ENCODE measurements at regions not wholly inside any gene's neighbourhood (a gene's known extent, or its start where the extent isn't known, plus 50 kb on each side); places are given as distances from the start of the nearest gene placed in this dataset.

- H2AFZ ChIP-seq (ENCODE audit: low read depth, low read length): no peak overlapping the region
- TF ChIP-seq EP300 (conservative IDR thresholded peaks at IDR 0.05; ENCODE audit: poor library complexity, severe bottlenecking) (no peak), CTCF (IDR thresholded peaks at IDR 0.05; ENCODE audit: poor library complexity, severe bottlenecking) (no peak), TAF1 (IDR thresholded peaks at IDR 0.05; ENCODE audit: low read depth) (no peak), SMC3 (conservative IDR thresholded peaks at IDR 0.05; ENCODE audit: poor library complexity) (no peak), MXI1 (conservative IDR thresholded peaks at IDR 0.05; ENCODE audit: poor library complexity, severe bottlenecking) (no peak), REST (IDR thresholded peaks at IDR 0.05; ENCODE audit: borderline replicate concordance) (no peak), RAD21 (conservative IDR thresholded peaks at IDR 0.05) (no peak), EZH2 (IDR thresholded peaks at IDR 0.05; ENCODE audit: borderline replicate concordance, insufficient read depth, low read length, poor library complexity, severe bottlenecking) (no peak), POLR2AphosphoS5 (IDR thresholded peaks at IDR 0.05) (no peak)
- no peak overlapping the region for H3K27ac ChIP-seq (ENCODE audit: low read length)
- no peaks in the 10 kb centered on the region for H3K27me3 ChIP-seq (ENCODE audit: insufficient read depth, low read depth, low read length)
- H3K9me2 ChIP-seq (ENCODE audit: insufficient read depth, low read length): no peaks in the 10 kb centered on the region
- no peak overlapping the region for H3K9ac ChIP-seq (ENCODE audit: low read length)
- no peak overlapping the region for H3K4me3 ChIP-seq (ENCODE audit: low read length)
- H4K20me1 ChIP-seq (ENCODE audit: insufficient read depth): no peaks in the 10 kb centered on the region
- H3K79me2 ChIP-seq (replicated peaks; ENCODE audit: insufficient read depth, low read length): no peaks in the 10 kb centered on the region
- no peaks in the 10 kb centered on the region for H3K36me3 ChIP-seq (ENCODE audit: insufficient read depth, low read length)
- no peaks in the 10 kb centered on the region for H3K9me3 ChIP-seq (ENCODE audit: low read length)
- H3F3A ChIP-seq (ENCODE audit: insufficient read depth, low read length, poor library complexity, severe bottlenecking): no peaks in the 10 kb centered on the region
- H3K4me2 ChIP-seq (ENCODE audit: low read length): no peak overlapping the region
Observed at GRCh38 chr13:73861136-73861535, 273.1 kb downstream of the KLF12 start.

GRCh38 chr13:73860501-73860900 is 273.7 kb downstream of the KLF12 start:
- Histone ChIP-seq H3K9me2 (ENCODE audit: insufficient read depth, low read length) (no peaks in the 10 kb centered on the region), H3K36me3 (ENCODE audit: insufficient read depth, low read length) (no peaks in the 10 kb centered on the region), H4K20me1 (ENCODE audit: insufficient read depth) (no peaks in the 10 kb centered on the region), H3K79me2 (replicated peaks; ENCODE audit: insufficient read depth, low read length) (no peaks in the 10 kb centered on the region), H3K9ac (ENCODE audit: low read length) (no peak overlapping the region), H3K27ac (ENCODE audit: low read length) (no peak overlapping the region), H3K9me3 (ENCODE audit: low read length) (no peaks in the 10 kb centered on the region), H3F3A (ENCODE audit: insufficient read depth, low read length, poor library complexity, severe bottlenecking) (no peaks in the 10 kb centered on the region), H3K4me3 (ENCODE audit: low read length) (no peak overlapping the region), H3K4me2 (ENCODE audit: low read length) (no peak overlapping the region), H2AFZ (ENCODE audit: low read depth, low read length) (no peak overlapping the region), H3K27me3 (ENCODE audit: insufficient read depth, low read depth, low read length) (no peaks in the 10 kb centered on the region)
- TF ChIP-seq SMC3 (conservative IDR thresholded peaks at IDR 0.05; ENCODE audit: poor library complexity): no peak
- TF ChIP-seq EP300 (conservative IDR thresholded peaks at IDR 0.05; ENCODE audit: poor library complexity, severe bottlenecking): no peak
- TF ChIP-seq CTCF (IDR thresholded peaks at IDR 0.05; ENCODE audit: poor library complexity, severe bottlenecking): no peak
- TF ChIP-seq RAD21 (conservative IDR thresholded peaks at IDR 0.05): no peak
- no peak for TF ChIP-seq TAF1 (IDR thresholded peaks at IDR 0.05; ENCODE audit: low read depth)

Measured in neural cell (in vitro differentiated cells).